HEK293 (cell line): ENCODE measurements at regions not wholly inside any gene's neighbourhood (a gene's known extent, or its start where the extent isn't known, plus 50 kb on each side); places are given as distances from the start of the nearest gene placed in this dataset.

ENCODE experiments used
- CTCF ChIA-PET: fragments of 350-600 bp; formaldehyde crosslinking; extraction: SDS; loops from one replicate; lab custom pipeline; 2021; ENCODE audit warnings: antibody characterized with exemption; lab: Yijun Ruan, JAX
- POLR2A ChIA-PET: fragments of 300-600 bp; formaldehyde crosslinking; extraction: SDS; loops from one replicate; lab custom pipeline; 2020; ENCODE audit warnings: antibody characterized with exemption, inconsistent platforms; lab: Yijun Ruan, JAX
- H3K27ac ChIP-seq: fragments of 200-500 bp; sonication (Bioruptor generic); 2 replicates; pipeline ENCODE4 v1.5.1; 2014; ENCODE audit warnings: low read depth, low read length, control low read depth, inconsistent platforms; ENCODE audit errors: extremely low read depth
- H3K36me3 ChIP-seq, 2 experiments: fragments of 200-500 bp in 1 of 2; sonication (Bioruptor generic) in 1 of 2; 1 replicate in 1 of 2; 2 replicates in 1 of 2; pipeline ENCODE4 v1.5.1; 2014 to 2017; ENCODE audit warnings: inconsistent platforms in 2 of 2, low read length in 2 of 2; ENCODE audit not compliant: control insufficient read depth in 2 of 2, insufficient read depth in 1 of 2
- H3K4me1 ChIP-seq: fragments of 200-500 bp; sonication (Bioruptor generic); 2 replicates; pipeline ENCODE4 v1.5.1; 2014; ENCODE audit warnings: mild to moderate bottlenecking, low read length, inconsistent platforms; ENCODE audit not compliant: control insufficient read depth, insufficient read depth
- H3K4me3 ChIP-seq: 2 replicates; pipeline ENCODE4 v1.5.1; 2011; ENCODE audit warnings: low read depth, mild to moderate bottlenecking, control low read depth, low read length, moderate library complexity
- H3K9me3 ChIP-seq: fragments of 200-500 bp; sonication (Bioruptor generic); 2 replicates; pipeline ENCODE4 v1.5.1; 2014; ENCODE audit warnings: low read depth, low read length, inconsistent platforms; ENCODE audit not compliant: control insufficient read depth, insufficient read depth
- EGR2 ChIP-seq: fragments of 450-650 bp; formaldehyde crosslinking; IDR thresholded peaks from 2 replicates; pipeline ENCODE4 v1.5.1; 2016; ENCODE audit warnings: low read depth, missing biosample characterization, missing genetic modification characterization
- KLF10 ChIP-seq: fragments of 450-650 bp; IDR thresholded peaks from 2 replicates; pipeline ENCODE4 v1.5.1; 2018; ENCODE audit warnings: missing biosample characterization, mild to moderate bottlenecking, missing genetic modification characterization
- KLF9 ChIP-seq: fragments of 450-650 bp; formaldehyde crosslinking; IDR thresholded peaks from 2 replicates; pipeline ENCODE4 v1.5.1; 2016; ENCODE audit warnings: missing biosample characterization, missing genetic modification characterization, low read depth
- MEIS1 ChIP-seq: sonication (generic); formaldehyde crosslinking; IDR thresholded peaks from 2 replicates; pipeline ENCODE4 v1.8.1; 2022; ENCODE audit warnings: missing genetic modification reagents, mild to moderate bottlenecking, borderline replicate concordance
- RBAK ChIP-seq: fragments of 450-650 bp; formaldehyde crosslinking; IDR thresholded peaks from 2 replicates; pipeline ENCODE4 v1.5.1; 2016; ENCODE audit warnings: missing biosample characterization, missing genetic modification characterization
- SCRT1 ChIP-seq: fragments of 450-650 bp; formaldehyde crosslinking; IDR thresholded peaks from 2 replicates; pipeline ENCODE4 v1.5.1; 2016; ENCODE audit warnings: missing biosample characterization, missing genetic modification characterization, borderline replicate concordance
- SP3 ChIP-seq: fragments of 450-650 bp; formaldehyde crosslinking; IDR thresholded peaks from 2 replicates; pipeline ENCODE4 v1.5.1; 2016; ENCODE audit warnings: missing biosample characterization, missing genetic modification characterization
- YY1 ChIP-seq: fragments of 450-650 bp; formaldehyde crosslinking; IDR thresholded peaks from 2 replicates; pipeline ENCODE4 v1.5.1; 2018; ENCODE audit warnings: missing biosample characterization, missing genetic modification characterization
- ZBTB8A ChIP-seq: fragments of 450-650 bp; formaldehyde crosslinking; IDR thresholded peaks from 2 replicates; pipeline ENCODE4 v1.5.1; 2016; ENCODE audit warnings: missing biosample characterization, missing genetic modification characterization
- ZNF112 ChIP-seq: fragments of 450-650 bp; formaldehyde crosslinking; IDR thresholded peaks from 2 replicates; pipeline ENCODE4 v1.5.0; 2017; ENCODE audit warnings: missing biosample characterization, missing genetic modification characterization
- ZNF138 ChIP-seq: fragments of 450-650 bp; formaldehyde crosslinking; IDR thresholded peaks from 2 replicates; pipeline ENCODE4 v1.5.1; 2016; ENCODE audit warnings: missing biosample characterization, missing genetic modification characterization, borderline replicate concordance
- ZNF148 ChIP-seq: fragments of 450-650 bp; formaldehyde crosslinking; IDR thresholded peaks from 2 replicates; pipeline ENCODE4 v1.5.0; 2017; ENCODE audit warnings: missing biosample characterization, missing genetic modification characterization, borderline replicate concordance
- ZNF23 ChIP-seq: fragments of 450-650 bp; formaldehyde crosslinking; IDR thresholded peaks from 2 replicates; pipeline ENCODE4 v1.5.1; 2016; ENCODE audit warnings: missing biosample characterization, missing genetic modification characterization, borderline replicate concordance
- ZNF266 ChIP-seq: fragments of 450-650 bp; formaldehyde crosslinking; IDR thresholded peaks from 2 replicates; pipeline ENCODE4 v1.5.1; 2016; ENCODE audit warnings: missing biosample characterization, missing genetic modification characterization, low read depth
- ZNF302 ChIP-seq: fragments of 450-650 bp; formaldehyde crosslinking; IDR thresholded peaks from 2 replicates; pipeline ENCODE4 v1.5.1; 2016; ENCODE audit warnings: missing biosample characterization, missing genetic modification characterization, low read depth
- ZNF394 ChIP-seq: fragments of 450-650 bp; formaldehyde crosslinking; IDR thresholded peaks from 2 replicates; pipeline ENCODE4 v1.5.1; 2016; ENCODE audit warnings: missing biosample characterization, missing genetic modification characterization, mild to moderate bottlenecking, moderate library complexity, borderline replicate concordance
- ZNF404 ChIP-seq: fragments of 450-650 bp; formaldehyde crosslinking; IDR thresholded peaks from 2 replicates; pipeline ENCODE4 v1.5.1; 2017; ENCODE audit warnings: missing biosample characterization, missing genetic modification characterization
- ZNF473 ChIP-seq: fragments of 450-650 bp; formaldehyde crosslinking; IDR thresholded peaks from 2 replicates; pipeline ENCODE4 v1.5.1; 2017; ENCODE audit warnings: missing biosample characterization, missing genetic modification characterization
- ZNF514 ChIP-seq: fragments of 450-650 bp; formaldehyde crosslinking; IDR thresholded peaks from 2 replicates; pipeline ENCODE4 v1.5.1; 2016; ENCODE audit warnings: missing biosample characterization, missing genetic modification characterization
- ZNF518A ChIP-seq: fragments of 450-650 bp; formaldehyde crosslinking; conservative IDR thresholded peaks from 2 replicates; pipeline ENCODE4 v1.5.1; 2016; ENCODE audit warnings: low read depth, missing biosample characterization, missing genetic modification characterization
- ZNF560 ChIP-seq: fragments of 450-650 bp; formaldehyde crosslinking; IDR thresholded peaks from 2 replicates; pipeline ENCODE4 v1.5.1; 2017; ENCODE audit warnings: missing biosample characterization, missing genetic modification characterization, borderline replicate concordance
- ZNF600 ChIP-seq: fragments of 450-650 bp; formaldehyde crosslinking; IDR thresholded peaks from 2 replicates; pipeline ENCODE4 v1.5.1; 2016; ENCODE audit warnings: missing biosample characterization, missing genetic modification characterization
- ZNF610 ChIP-seq: fragments of 450-650 bp; formaldehyde crosslinking; IDR thresholded peaks from 2 replicates; pipeline ENCODE4 v1.5.1; 2016; ENCODE audit warnings: missing biosample characterization, missing genetic modification characterization, borderline replicate concordance
- ZNF629 ChIP-seq: fragments of 450-650 bp; formaldehyde crosslinking; IDR thresholded peaks from 2 replicates; pipeline ENCODE4 v1.5.1; 2017; ENCODE audit warnings: missing biosample characterization, missing genetic modification characterization
- ZNF660 ChIP-seq: fragments of 450-650 bp; IDR thresholded peaks from 2 replicates; pipeline ENCODE4 v1.5.1; 2018; ENCODE audit warnings: missing biosample characterization, mild to moderate bottlenecking, missing genetic modification characterization
- ZNF747 ChIP-seq: fragments of 450-650 bp; formaldehyde crosslinking; IDR thresholded peaks from 2 replicates; pipeline ENCODE4 v1.5.1; 2016; ENCODE audit warnings: missing biosample characterization, missing genetic modification characterization
- TF ChIP-seq, protein P1 (sequence below): fragments of 450-650 bp; formaldehyde crosslinking; IDR thresholded peaks from 2 replicates; pipeline ENCODE4 v1.5.1; 2016; ENCODE audit warnings: missing biosample characterization, missing genetic modification characterization

GRCh38 chr15:94584833-94585244 is 353.5 kb downstream of the MCTP2 start:
- no peaks in the 10 kb centered on the region for H3K36me3 ChIP-seq
- H3K27ac ChIP-seq = no peak overlapping the region
- no peaks in the 10 kb centered on the region for H3K4me1 ChIP-seq
- ChIA-PET CTCF (interaction anchor here (0.9 to 2.2 kb wide), 4 partner anchors 85 to 439 kb away, joined by 3 to 7 read pairs (median 5); no protein-coding TSS in a partner anchor), POLR2A (no interaction called here)
- no peak overlapping the region for H3K4me3 ChIP-seq
- TF ChIP-seq, protein P1, sequence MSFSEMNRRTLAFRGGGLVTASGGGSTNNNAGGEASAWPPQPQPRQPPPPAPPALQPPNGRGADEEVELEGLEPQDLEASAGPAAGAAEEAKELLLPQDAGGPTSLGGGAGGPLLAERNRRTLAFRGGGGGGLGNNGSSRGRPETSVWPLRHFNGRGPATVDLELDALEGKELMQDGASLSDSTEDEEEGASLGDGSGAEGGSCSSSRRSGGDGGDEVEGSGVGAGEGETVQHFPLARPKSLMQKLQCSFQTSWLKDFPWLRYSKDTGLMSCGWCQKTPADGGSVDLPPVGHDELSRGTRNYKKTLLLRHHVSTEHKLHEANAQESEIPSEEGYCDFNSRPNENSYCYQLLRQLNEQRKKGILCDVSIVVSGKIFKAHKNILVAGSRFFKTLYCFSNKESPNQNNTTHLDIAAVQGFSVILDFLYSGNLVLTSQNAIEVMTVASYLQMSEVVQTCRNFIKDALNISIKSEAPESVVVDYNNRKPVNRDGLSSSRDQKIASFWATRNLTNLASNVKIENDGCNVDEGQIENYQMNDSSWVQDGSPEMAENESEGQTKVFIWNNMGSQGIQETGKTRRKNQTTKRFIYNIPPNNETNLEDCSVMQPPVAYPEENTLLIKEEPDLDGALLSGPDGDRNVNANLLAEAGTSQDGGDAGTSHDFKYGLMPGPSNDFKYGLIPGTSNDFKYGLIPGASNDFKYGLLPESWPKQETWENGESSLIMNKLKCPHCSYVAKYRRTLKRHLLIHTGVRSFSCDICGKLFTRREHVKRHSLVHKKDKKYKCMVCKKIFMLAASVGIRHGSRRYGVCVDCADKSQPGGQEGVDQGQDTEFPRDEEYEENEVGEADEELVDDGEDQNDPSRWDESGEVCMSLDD (tag by site-specific recombination) = no peak
- TF ChIP-seq ZNF560 (tag by site-specific recombination) = no peak
- TF ChIP-seq ZNF394 (tag by site-specific recombination) = no peak
- no peak for TF ChIP-seq ZNF266 (tag by site-specific recombination)
- TF ChIP-seq YY1 (tag by site-specific recombination) = no peak
- no peak for TF ChIP-seq ZNF404 (tag by site-specific recombination)
- TF ChIP-seq ZNF23 (tag by site-specific recombination) = no peak
- TF ChIP-seq ZNF302 (tag by site-specific recombination) = no peak
- TF ChIP-seq ZNF473 (tag by site-specific recombination) = no peak
- no peak for TF ChIP-seq ZNF514
- TF ChIP-seq ZBTB8A (tag by site-specific recombination) = no peak
- TF ChIP-seq ZNF518A (tag by site-specific recombination) = no peak
- no peak for TF ChIP-seq RBAK (tag by site-specific recombination)
- TF ChIP-seq EGR2 (tag by site-specific recombination) = no peak
- no peak for TF ChIP-seq ZNF610
- H3K9me3 ChIP-seq = no peaks in the 10 kb centered on the region

GRCh38 chr15:94586099-94586498 is 354.7 kb downstream of the MCTP2 start:
- Histone ChIP-seq H3K27ac (no peak overlapping the region), H3K9me3 (no peaks in the 10 kb centered on the region), H3K36me3 (no peaks in the 10 kb centered on the region), H3K4me1 (no peaks in the 10 kb centered on the region), H3K4me3 (no peak overlapping the region)
- ChIA-PET POLR2A (interaction anchor here (0.7 kb wide), 1 partner anchor 201 kb away, joined by 3 read pairs; no protein-coding TSS in a partner anchor), CTCF (interaction anchor here (2.2 kb wide), 1 partner anchor 438 kb away, joined by 7 read pairs; no protein-coding TSS in a partner anchor)
- no peak for TF ChIP-seq SCRT1
- no peak for TF ChIP-seq ZNF629
- TF ChIP-seq ZNF660 (tag by site-specific recombination) = no peak
- no peak for TF ChIP-seq MEIS1 (CRISPR knock-in tag)
- TF ChIP-seq ZNF600 = no peak
- TF ChIP-seq SP3 (tag by site-specific recombination) = no peak
- TF ChIP-seq KLF9 (tag by site-specific recombination) = no peak
- TF ChIP-seq KLF10 = no peak
- no peak for TF ChIP-seq ZNF394 (tag by site-specific recombination)
- no peak for TF ChIP-seq ZNF112 (tag by site-specific recombination)
- no peak for TF ChIP-seq ZNF138 (tag by site-specific recombination)
- TF ChIP-seq ZNF148 = no peak
- no peak for TF ChIP-seq ZNF747 (tag by site-specific recombination)
